ENCODE measurements at regions not wholly inside any gene's neighbourhood (a gene's known extent, or its start where the extent isn't known, plus 50 kb on each side); places are given as distances from the start of the nearest gene placed in this dataset.

- DNase-seq (ENCODE audit: low read depth in 2 of 2), result no peak
Measured at GRCh38 chr18:60554967-60555366, 182.4 kb upstream of the MC4R start.

- DNase-seq (ENCODE audit: low read depth in 2 of 2), result no peak
Measured at GRCh38 chr18:60555625-60556024, 183.1 kb upstream of the MC4R start.

DNA sequence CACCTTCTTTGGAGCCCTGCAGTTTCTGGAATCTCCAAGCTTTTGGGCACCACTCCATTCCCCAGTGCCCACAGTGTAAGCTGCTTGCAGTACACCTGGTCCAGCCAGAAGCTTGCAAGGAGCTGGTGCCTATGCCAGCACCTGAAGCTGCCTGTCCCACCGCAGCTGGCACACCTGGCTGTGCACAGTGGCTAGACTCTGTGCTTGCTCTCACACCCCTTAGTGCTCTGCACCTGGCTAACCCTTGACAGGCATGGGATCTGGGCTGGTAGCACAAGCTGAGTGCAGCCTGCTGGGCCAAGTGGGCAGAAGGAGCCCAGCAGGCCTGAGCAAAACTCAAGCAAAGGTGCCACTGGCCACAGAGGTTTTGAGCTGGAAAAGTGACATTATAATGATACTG is 183.8 kb upstream of the MC4R start:
- DNase-seq (ENCODE audit: low read depth in 2 of 2), result no peak

GRCh38 chr18:60560071-60560470 is 187.5 kb upstream of the MC4R start:
- no peak for DNase-seq (ENCODE audit: low read depth in 2 of 2)

DNA sequence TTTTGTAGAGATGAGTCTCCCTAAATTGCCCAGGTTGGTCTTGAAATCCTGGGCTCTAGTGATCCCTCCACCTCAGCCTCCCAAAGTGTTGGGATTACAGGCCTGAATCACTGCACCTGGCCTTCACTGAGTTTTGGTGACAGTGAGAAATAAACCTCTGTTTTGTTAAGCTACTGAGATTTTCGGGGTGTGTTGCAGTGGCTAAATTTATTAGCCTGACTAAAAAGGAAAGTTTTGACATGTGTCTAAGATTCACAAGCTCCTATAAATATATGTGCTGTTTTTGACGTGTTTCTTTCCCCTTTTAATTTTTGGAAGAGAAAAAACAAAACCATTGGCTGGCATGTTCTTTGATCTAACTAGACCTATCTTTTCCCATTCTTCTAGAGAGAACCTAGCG is 190.5 kb upstream of the MC4R start:
- DNase-seq (ENCODE audit: low read depth in 2 of 2), result no peak

DNA sequence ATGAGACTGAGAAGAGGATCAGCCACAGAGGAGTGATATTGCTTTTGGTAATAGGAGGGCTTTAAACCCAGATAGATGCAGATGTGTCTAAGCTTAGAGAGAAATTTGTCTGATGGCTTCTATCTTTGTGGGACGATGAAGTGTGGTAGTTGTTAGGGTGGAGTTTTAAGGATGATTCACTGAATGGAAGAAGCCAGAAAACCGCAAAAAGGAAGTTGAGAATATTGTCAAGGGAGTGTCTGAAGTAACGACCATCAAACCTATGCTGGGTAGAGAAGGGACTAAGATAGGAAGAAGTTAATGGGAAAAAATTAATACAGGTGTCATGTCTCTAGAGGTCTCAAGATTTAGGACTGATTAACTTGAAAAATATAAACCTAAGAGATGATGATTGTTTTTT is 195.6 kb upstream of the MC4R start:
- no peak for DNase-seq (ENCODE audit: low read depth in 2 of 2)

DNA sequence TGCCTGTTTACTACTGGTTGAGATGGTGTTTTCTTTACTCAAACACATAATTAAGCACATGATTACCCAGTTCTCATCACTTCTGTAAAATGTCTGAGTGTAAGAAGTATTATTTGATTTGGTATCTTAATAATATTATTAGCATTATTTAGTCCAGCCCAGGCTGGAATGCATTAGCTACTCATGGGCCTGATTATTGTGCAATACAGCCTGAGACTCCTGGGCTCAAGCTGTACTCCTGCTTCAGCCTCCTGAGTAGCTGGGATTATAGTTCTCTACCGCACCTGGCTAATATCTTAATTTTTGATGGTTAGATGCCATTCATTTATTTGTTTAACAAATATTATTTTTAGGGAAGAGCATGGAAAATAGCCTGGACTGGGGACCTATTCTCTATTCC is 197.6 kb upstream of the MC4R start:
- DNase-seq (ENCODE audit: low read depth in 2 of 2), result no peak

DNA sequence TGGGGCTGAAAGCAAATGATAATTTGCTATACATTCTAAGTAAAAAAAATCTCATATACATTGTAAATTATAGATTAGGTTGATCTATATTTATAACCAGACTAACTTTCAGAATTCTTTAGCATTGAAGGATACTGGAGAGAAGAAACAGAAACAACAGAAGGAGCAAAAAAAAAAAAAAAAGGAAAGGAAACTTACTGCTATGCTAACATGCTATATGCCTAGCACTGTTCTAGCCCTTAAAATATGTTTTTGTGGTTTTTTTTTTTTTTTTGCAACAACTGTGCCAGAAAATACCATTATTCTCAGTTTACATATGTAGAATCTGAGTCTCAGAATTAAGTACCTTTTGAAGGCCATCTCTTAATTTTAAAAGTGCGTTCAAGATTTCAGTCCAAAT is 204.9 kb upstream of the MC4R start:
- DNase-seq (ENCODE audit: low read depth in 2 of 2), result no peak

DNA sequence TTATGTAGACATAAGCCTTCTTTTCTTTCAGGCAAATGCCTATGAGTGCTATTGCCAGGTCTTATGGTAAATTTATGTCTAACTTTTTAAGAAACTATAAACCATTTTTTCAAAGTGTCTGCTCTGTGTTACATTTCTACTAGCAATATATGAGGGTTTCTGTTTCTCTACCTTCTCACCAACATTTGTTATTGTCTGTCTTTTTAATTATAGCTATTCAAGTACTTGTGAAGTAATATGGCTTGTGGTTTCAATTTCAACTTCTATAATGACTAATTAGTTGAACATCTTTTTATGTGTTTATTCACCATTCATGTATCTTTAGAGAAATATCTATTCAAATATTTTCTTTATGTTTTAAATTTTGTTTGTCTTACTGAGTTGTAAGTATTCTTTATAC is 213.1 kb upstream of the MC4R start:
- DNase-seq (ENCODE audit: low read depth in 2 of 2), result no peak

GRCh38 chr18:60593249-60593648 is 220.7 kb upstream of the MC4R start:
- no peak for DNase-seq (ENCODE audit: low read depth in 2 of 2)

DNA sequence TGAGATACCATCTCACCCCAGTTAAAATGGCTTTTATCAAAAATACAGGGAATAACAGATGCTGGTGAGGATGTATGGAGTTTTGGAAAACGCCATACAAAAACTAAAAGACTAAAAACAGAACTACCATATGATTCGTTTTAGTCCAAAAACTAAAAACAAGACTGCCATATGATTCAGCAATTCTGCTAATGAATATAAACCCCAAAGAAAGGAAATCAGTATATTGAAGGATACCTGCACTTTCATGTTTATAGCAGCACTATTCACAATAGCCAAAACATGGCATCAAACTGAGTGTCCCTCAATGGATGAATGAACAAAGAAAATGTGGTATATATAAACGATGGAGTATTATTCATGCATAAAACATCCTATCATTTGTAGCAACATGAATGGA is 224.4 kb upstream of the MC4R start:
- no peak for DNase-seq (ENCODE audit: low read depth in 2 of 2)

- DNase-seq (ENCODE audit: low read depth in 2 of 2), result no peak
Measured at GRCh38 chr18:60599267-60599666, 226.7 kb upstream of the MC4R start.

DNA sequence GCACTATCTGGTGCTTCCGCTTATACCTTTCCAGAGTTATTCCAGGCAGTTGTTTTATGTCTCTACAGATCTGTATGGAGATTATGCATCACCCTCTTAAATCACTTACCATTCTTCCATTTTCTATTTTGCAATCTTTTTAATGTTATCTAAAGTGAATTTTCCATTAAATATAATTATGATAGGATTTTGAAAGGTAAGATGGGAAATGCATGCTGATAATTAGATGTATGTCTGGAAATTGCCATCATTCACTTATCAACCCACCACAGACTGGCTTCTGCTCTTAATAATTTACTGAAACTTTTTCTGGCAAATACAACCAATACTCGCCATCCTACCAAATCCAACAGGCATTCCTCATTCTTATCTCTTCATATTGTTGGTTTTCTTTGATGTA is 227.4 kb upstream of the MC4R start:
- no peak for DNase-seq (ENCODE audit: low read depth in 2 of 2)

DNA sequence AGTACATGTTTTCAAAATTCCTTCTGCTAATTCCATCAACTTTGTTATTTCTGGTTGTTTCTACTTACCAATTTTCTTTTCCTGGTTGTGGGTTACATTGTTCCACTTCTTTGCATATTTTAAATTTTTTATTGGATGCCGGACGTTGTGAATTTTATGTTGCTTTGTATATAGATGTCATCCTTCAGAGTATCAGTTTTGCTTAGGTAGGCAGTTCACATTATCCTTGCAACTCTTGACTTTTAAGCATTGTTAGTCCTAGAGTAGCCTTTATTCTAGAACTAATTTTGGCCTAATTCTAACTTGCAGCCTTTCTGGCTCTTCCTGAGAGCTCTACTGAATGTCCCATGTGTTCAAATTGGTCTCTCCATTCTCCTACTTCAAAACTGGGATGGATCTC is 228.7 kb upstream of the MC4R start:
- DNase-seq (ENCODE audit: low read depth in 2 of 2), result no peak

- DNase-seq (ENCODE audit: low read depth in 2 of 2), result no peak
Measured at GRCh38 chr18:60623331-60623730, 250.8 kb upstream of the MC4R start.

DNA sequence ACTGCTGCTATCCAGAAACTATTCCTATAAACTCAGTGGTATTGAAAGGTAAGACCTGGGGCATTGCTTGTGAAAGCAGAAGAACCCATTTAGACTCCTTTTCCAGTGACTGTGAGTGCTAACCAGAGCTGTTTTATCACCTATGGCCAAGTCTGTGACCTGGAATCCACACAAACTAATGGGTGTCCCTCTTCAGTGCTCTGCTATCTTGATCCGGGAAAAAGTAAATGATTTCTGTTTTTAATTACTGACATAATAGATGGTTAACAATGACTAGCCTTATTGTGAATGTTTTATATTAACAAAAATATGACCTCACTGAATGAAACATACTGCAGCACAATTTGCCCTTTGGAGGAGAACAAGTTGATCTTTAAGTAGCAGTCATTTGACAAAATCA is 251.6 kb upstream of the MC4R start:
- DNase-seq (ENCODE audit: low read depth in 2 of 2), result no peak

GRCh38 chr18:60639836-60640235 is 267.3 kb upstream of the MC4R start:
- no peak for DNase-seq (ENCODE audit: low read depth in 2 of 2)

DNA sequence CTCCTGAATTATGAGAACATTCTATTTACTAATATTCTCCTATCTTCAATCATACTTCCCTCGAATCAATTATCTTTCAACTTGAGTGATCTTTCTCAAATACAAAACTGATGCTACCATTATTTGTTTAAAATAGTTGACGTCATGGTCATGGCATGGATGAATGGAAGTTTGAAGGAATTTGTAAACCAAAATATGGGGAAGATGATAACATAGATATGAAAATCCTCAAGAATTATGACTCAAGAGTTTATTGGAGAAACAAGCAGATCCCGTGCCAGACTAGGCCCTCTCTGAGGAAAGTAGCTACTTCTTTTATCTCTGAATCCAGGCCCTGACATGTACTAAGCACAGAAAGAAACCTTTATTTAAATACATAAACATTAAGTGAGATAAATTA is 270.4 kb upstream of the MC4R start:
- DNase-seq (ENCODE audit: low read depth in 2 of 2), result no peak

DNA sequence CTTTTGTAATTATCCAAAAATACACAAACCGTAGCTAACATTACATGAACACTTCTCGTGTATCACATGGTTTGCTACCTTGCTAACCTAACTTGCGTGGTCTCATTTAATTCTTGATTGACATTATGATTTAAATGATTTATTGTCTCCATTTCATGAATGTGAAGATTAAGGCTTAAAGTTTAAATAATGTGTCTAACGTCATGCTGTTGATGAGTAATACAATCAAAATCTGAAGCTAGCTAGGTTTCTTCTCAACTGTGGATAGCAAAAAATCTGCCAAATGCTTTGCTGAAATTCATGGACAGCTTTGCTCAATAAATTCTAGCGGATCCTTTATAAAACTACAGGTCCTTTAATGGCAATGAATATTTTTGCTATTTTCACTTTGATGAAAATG is 274.1 kb upstream of the MC4R start:
- DNase-seq (ENCODE audit: low read depth in 2 of 2), result no peak

GRCh38 chr18:60649107-60649506 is 276.5 kb upstream of the MC4R start:
- DNase-seq (ENCODE audit: low read depth in 2 of 2), result no peak

- no peak for DNase-seq (ENCODE audit: low read depth in 2 of 2)
Measured at GRCh38 chr18:60649842-60650536, 277.4 kb upstream of the MC4R start.

- no peak for DNase-seq (ENCODE audit: low read depth in 2 of 2)
Measured at GRCh38 chr18:60654298-60654697, 281.7 kb upstream of the MC4R start.

DNA sequence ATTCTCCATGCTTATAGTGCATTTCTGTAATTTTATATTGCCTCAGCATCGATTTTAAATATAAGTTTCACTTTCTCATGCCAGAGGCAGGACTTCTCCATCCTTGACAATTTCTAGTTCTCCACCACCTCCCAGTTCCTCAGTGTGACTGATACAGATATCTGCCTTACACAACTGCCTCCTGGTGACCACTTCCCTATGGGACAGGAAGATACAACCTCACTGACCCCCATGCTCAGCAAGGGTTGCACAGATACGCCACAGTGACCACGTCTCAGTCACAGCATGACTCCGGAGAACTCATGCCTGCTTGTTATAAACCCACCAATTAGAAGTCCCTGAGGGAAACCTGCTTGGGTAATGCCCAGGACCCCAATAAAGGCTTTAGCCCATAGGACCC is 284.0 kb upstream of the MC4R start:
- no peak for DNase-seq (ENCODE audit: low read depth in 2 of 2)

DNA sequence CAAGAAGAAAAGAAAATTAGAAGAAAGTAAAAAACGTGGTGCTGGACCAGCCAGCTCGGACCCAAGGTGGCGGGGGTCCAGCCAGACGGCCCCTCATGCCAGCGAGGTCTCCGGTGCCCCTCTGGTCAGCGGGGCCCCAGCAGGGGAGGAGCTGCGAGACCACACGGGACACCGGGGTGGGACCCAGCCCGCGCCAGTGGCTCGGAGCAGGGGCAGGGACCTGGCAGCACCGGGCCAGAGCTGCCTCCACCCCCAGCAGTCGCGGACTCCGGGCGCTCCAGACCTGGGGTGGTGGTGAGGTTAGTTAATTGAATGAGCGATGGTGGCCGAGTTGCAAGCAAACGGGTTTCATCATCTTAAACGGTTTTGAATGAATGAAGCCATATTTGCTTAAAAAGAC is 289.9 kb upstream of the MC4R start:
- DNase-seq (ENCODE audit: low read depth in 2 of 2), result no peak

Measured in dermis microvascular lymphatic vessel endothelial cell (primary cell).